Naive thymus-derived CD8-positive, alpha-beta T cell (primary cell): ENCODE measurements at regions not wholly inside any gene's neighbourhood (a gene's known extent, or its start where the extent isn't known, plus 50 kb on each side); places are given as distances from the start of the nearest gene placed in this dataset.

ENCODE experiments used
- ATAC-seq, 2 donors: fragments of 150-1000 bp; cut with Tn5 transposase in 1 of 2; sonication (Bioruptor Pico), chemical (Tn5 transposase) in 1 of 2; 1 replicate in 1 of 2; 2 replicates in 1 of 2; pipeline ENCODE4 v1.10.0; 2021; ENCODE audit warnings: mild to moderate bottlenecking in 2 of 2, moderate library complexity in 2 of 2
- POLR2A ChIA-PET: fragments of 350-600 bp; sonication (Branson Sonifier 250); formaldehyde crosslinking; loops from one replicate; lab custom pipeline; 2021; ENCODE audit warnings: antibody characterized with exemption; lab: Charles Lee
- DNase-seq, 10 donors: peaks; one replicate each; pipeline versions ENCODE4 v3.0.0 to v3.0.0-alpha.2; 2020 to 2022
- H3K27ac Mint-ChIP-seq, 10 donors: one replicate each; pipeline ENCODE4 v1.8.0; 2020 to 2022; ENCODE audit warnings: mild to moderate bottlenecking in 10 of 10, mixed read lengths in 10 of 10, moderate library complexity in 4 of 10, inconsistent platforms in 1 of 10
- H3K27me3 Mint-ChIP-seq, 5 donors: one replicate each; pipeline ENCODE4 v1.8.0; 2021 to 2022; ENCODE audit warnings: mixed read lengths in 5 of 5
- H3K36me3 Mint-ChIP-seq, 3 donors: one replicate each; pipeline ENCODE4 v1.8.0; 2020 to 2022; ENCODE audit warnings: mixed read lengths in 3 of 3, mild to moderate bottlenecking in 2 of 3, inconsistent platforms in 1 of 3
- H3K4me1 Mint-ChIP-seq, 4 donors: one replicate each; pipeline ENCODE4 v1.8.0; 2021 to 2022; ENCODE audit warnings: mixed read lengths in 4 of 4
- H3K4me3 Mint-ChIP-seq, 10 donors: one replicate each; pipeline ENCODE4 v1.8.0; 2020 to 2022; ENCODE audit warnings: mild to moderate bottlenecking in 10 of 10, mixed read lengths in 10 of 10, moderate library complexity in 6 of 10, inconsistent platforms in 1 of 10
- H3K9me3 Mint-ChIP-seq, 9 donors: one replicate each; pipeline ENCODE4 v1.8.0; 2020 to 2022; ENCODE audit warnings: mixed read lengths in 9 of 9, mild to moderate bottlenecking in 3 of 9, inconsistent platforms in 1 of 9, moderate library complexity in 1 of 9

DNA sequence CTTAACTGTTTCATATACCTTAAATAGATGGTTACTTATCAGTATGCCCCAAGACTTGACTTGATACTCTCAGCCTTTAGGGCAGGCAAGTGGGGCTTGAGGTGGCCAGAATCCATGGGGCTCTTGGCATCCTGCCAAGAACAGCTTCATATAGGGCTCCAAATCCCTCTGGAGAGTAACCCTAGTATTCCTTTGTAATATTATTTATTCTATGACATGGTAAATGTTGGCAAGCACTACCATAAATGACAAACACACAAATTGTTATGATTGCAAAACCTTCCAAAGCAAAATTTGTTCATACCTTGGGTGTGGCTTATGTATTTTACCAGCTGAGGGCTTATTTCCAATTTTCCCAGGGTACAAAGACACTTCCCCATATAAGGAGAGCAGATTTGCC, 257.4 kb upstream of the TRPC7 start:
- POLR2A ChIA-PET: no interaction called here
- Mint-ChIP-seq H3K4me3 (no peak overlapping the region), H3K4me1 (no peaks in the 10 kb centered on the region)

DNA sequence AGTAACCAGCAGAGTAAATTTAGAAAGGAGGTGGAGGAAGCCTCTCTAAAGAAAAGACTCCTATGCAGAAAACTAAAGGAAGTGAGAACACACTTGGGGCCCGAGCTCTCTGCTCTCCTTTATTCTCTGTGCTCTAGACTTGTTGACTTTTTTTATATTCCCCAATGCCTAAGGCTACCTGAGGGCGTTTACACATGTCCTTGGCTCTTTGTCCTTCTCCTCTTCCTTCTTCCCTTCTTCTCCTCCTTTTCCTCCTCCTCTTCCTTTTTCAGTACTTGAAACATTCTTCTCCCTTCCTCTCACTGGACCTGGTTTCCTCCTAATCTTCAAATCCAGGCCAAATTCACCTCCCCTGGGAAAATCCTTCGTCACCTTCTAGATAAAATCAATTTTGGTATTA, 256.4 kb upstream of the TRPC7 start:
- H3K27ac Mint-ChIP-seq: no peak overlapping the region
- DNase-seq (no peak), ATAC-seq (no peak)
- peaks cover 0 to 3% (median 0%) of the 10 kb centered on the region in 9 donors for H3K9me3 Mint-ChIP-seq
- H3K36me3 Mint-ChIP-seq: no peaks in the 10 kb centered on the region
- POLR2A ChIA-PET: no interaction called here
- no peak overlapping the region for H3K4me3 Mint-ChIP-seq
- H3K27me3 Mint-ChIP-seq: no peaks in the 10 kb centered on the region
- no peaks in the 10 kb centered on the region for H3K4me1 Mint-ChIP-seq

More for the DNA sequence above, 257.4 kb upstream of the TRPC7 start:
- no peak for ATAC-seq
- no peak for DNase-seq
- no peaks in the 10 kb centered on the region for H3K36me3 Mint-ChIP-seq
- H3K27ac Mint-ChIP-seq: no peak overlapping the region
- H3K27me3 Mint-ChIP-seq: no peaks in the 10 kb centered on the region
- peaks cover 0 to 5% (median 0%) of the 10 kb centered on the region in 9 donors for H3K9me3 Mint-ChIP-seq

DNA sequence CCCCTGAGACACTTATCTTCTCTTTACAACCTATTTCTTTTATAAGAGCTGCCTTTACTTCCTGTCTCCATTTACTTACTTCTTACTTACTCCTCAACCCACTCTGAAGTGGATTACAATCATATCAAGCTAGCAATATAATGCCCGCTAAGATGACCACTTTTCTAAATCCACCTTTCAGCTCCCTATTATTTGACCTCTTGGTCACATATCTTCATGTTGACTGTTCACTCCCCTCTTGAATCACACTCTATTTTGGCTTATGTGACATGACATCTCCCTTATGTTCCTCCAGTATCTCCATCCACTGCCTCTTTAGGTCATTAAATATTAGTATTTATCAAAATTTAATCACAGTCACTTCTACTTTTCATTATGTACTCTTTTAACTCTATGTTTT, 255.3 kb upstream of the TRPC7 start:
- POLR2A ChIA-PET: no interaction called here
- Mint-ChIP-seq H3K36me3 (no peaks in the 10 kb centered on the region), H3K27me3 (no peaks in the 10 kb centered on the region), H3K9me3 (peaks cover 0 to 3% (median 0%) of the 10 kb centered on the region in 9 donors), H3K4me3 (no peak overlapping the region), H3K4me1 (no peaks in the 10 kb centered on the region), H3K27ac (no peak overlapping the region)
- DNase-seq: no peak
- no peak for ATAC-seq

DNA sequence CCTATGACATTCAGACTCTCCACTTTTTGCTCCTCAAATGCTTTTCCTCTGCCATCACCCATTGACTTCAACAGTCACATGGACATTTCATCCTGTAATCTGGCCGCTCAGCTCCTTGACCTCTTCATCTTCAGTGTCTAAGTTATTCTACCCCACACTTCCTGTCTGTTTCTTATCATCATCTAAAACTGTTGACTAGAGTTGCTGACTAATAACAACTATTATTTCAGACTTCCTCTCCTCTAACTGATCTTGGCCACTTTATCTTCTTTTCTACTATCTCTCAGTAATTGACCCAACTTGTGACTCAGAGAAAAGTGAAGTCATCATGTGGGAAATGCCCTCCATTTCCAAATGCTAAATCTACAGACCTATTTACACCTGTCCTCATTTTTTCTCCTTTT, 254.7 kb upstream of the TRPC7 start:
- ATAC-seq (no peak), DNase-seq (no peak)
- no peak overlapping the region for H3K4me3 Mint-ChIP-seq
- H3K9me3 Mint-ChIP-seq: peaks cover 0 to 4% (median 0%) of the 10 kb centered on the region in 9 donors
- no peaks in the 10 kb centered on the region for H3K27me3 Mint-ChIP-seq
- H3K36me3 Mint-ChIP-seq: no peaks in the 10 kb centered on the region
- POLR2A ChIA-PET: no interaction called here
- no peaks in the 10 kb centered on the region for H3K4me1 Mint-ChIP-seq
- no peak overlapping the region for H3K27ac Mint-ChIP-seq

DNA sequence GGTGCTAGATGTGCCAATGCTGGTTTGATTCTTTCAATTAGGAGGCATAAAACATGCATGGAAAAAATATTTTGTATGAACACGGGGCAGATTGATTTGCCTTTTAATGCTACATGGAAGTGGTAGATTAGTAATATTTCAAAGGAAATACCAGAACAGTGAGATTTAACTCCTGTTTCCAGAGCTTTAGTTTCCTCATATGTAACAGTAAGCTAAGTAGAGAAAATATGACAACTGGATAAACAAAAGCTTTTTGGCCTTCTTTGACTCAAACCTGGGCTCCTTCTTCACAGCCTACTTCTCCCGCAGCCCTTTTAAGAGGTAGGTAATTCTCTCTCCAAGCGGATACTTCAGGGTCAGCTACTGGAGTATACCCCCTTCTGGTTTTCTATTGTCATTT, 254.2 kb upstream of the TRPC7 start:
- Mint-ChIP-seq H3K9me3 (peaks cover 0 to 4% (median 0%) of the 10 kb centered on the region in 9 donors), H3K36me3 (no peaks in the 10 kb centered on the region), H3K4me1 (no peaks in the 10 kb centered on the region), H3K4me3 (no peak overlapping the region), H3K27me3 (no peaks in the 10 kb centered on the region), H3K27ac (no peak overlapping the region)
- DNase-seq (no peak), ATAC-seq (no peak)
- POLR2A ChIA-PET: no interaction called here

DNA sequence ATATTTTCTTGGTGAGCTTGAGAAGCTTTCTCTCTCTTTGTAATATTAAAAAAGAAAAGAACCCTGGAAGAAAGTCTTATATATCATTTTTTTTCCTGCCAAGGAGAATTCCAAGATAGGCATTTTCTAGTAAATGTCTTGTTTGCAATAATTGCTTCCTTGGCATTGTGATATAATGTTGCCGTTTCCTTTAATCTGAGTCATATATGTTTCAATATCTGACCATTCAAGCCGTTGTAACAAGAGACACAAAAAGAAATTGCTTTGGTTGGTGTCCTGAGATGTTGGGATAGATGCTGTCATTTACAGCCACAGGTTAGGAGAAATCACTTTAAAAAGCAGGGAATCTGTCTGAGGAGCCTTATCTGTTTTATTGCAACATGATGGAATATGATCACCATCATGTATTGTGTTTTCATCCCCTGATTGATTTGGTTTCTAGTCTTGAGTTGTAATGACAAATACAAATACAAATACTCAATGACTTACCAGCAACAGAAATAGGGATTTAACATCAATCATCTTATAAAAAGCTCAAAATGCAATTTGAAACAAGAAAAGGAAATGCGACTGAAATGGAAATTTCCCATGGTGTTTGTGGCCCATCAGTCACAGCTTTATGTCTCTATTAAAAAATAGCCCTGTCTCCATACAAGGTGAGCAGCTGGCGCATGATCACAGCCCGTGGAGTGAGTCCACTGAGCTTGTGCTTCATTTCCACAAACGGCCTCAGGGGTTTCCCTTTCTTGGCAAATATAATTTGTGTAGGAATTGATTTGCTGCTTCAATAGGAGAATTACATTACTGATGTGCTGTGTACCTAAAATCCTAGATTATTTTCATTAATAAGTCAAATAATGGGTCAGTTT, 250.1 kb upstream of the TRPC7 start:
- DNase-seq: no peak
- no peak for ATAC-seq
- Mint-ChIP-seq H3K36me3 (no peaks in the 10 kb centered on the region), H3K27ac (no peak overlapping the region), H3K9me3 (peaks cover 0 to 19% (median 3%) of the 10 kb centered on the region in 9 donors), H3K4me1 (no peaks in the 10 kb centered on the region), H3K27me3 (no peaks in the 10 kb centered on the region), H3K4me3 (no peak overlapping the region)
- POLR2A ChIA-PET: no interaction called here

DNA sequence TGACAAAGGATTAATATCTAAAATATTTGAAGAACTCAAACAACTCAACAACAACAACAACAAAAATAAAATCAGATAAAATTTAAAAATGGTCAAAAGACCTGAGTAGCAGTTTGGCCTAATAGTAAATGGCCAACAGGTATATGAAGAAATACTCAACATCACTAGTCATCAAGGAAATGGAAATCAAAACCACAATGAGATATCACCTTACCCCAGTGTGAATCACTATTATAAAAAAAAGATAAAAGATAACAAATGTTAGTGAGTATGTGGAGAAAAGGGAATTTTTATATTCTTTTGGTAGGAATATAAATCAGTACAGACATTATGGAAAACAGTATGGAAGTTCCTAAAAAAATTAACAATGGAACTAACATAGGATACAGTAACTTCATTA, 247.9 kb upstream of the TRPC7 start:
- Mint-ChIP-seq H3K36me3 (no peaks in the 10 kb centered on the region), H3K27ac (no peak overlapping the region), H3K4me1 (no peaks in the 10 kb centered on the region), H3K9me3 (peaks cover 0 to 33% (median 8%) of the 10 kb centered on the region in 9 donors), H3K4me3 (no peak overlapping the region), H3K27me3 (no peaks in the 10 kb centered on the region)
- DNase-seq (no peak), ATAC-seq (no peak)
- POLR2A ChIA-PET: no interaction called here

DNA sequence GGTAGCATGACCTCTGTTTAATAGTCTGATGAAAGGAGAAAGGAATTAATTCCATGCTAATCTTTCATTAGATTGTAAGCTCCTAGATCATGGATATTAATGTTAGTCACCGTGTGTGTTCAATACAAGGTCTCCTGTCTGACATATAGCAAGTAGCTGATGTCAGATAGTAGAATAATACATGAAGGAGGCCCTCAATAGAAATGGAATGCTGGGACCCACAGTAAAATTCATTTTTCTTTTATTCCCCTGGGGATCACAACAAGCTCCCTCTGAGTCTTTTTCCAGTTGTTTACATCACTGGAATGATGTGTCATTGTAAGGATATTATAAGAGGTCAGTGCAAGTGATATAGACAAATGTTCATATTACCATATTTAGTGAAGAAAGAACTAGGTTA, 240.3 kb upstream of the TRPC7 start:
- H3K27me3 Mint-ChIP-seq: no peaks in the 10 kb centered on the region
- H3K36me3 Mint-ChIP-seq: no peaks in the 10 kb centered on the region

DNA sequence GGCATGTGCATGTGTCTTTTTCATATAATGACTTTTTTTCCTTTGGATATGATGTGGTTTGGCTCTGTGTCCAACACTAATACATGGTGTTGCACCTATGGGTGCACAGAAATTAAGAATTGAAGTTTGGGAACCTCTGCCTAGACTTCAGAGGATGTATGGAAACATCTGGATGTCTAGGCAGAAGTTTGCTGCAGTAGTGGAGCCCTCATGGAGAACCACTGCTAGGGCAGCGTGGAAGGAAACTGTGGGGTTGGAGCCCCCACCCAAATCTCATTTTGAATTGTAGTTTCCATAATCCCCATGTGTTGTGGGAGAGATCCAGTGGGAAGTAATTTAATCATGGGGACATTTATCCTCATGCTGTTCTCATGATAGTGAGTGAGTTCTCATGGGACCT, 235.0 kb upstream of the TRPC7 start:
- Mint-ChIP-seq H3K9me3 (peaks cover 9 to 47% (median 26%) of the 10 kb centered on the region in 9 donors), H3K4me3 (no peak overlapping the region), H3K4me1 (no peaks in the 10 kb centered on the region), H3K36me3 (no peaks in the 10 kb centered on the region), H3K27me3 (peaks cover 0 to 3% (median 0%) of the 10 kb centered on the region in 5 donors), H3K27ac (no peak overlapping the region)
- ATAC-seq: no peak
- POLR2A ChIA-PET: no interaction called here
- no peak for DNase-seq

More for the DNA sequence above, 240.3 kb upstream of the TRPC7 start:
- POLR2A ChIA-PET: no interaction called here
- DNase-seq (no peak), ATAC-seq (no peak)
- H3K4me1 Mint-ChIP-seq: no peaks in the 10 kb centered on the region
- H3K4me3 Mint-ChIP-seq: no peak overlapping the region
- peaks cover 8 to 46% (median 30%) of the 10 kb centered on the region in 9 donors for H3K9me3 Mint-ChIP-seq
- no peak overlapping the region for H3K27ac Mint-ChIP-seq

DNA sequence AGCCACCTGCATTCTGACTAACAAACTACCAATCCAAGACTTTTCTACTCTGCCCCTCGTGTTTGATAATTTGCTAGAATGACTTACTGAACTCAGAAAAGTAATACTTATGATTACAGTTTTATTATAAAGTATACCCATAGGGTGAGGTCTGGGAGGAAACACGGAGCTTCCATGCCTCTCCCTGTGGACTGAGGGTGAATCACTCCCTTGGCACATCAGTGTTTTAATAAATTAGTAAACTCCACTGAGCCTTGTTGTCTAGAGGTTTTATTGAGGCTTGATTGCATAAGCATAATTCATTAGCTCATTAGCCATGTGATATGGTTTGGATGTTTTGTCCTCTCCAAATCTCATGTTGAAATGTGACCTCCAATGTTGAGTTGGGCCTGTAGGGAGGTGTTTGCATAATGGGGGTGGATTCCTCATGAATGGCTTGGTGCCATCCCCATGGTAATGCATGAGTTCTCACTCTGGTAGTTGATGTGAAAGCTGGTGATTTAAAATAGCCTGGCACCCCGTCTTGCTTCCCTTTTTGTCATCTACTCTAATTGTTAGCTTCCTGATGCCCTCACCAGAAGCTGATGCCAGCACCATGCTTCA, 233.6 kb upstream of the TRPC7 start:
- Mint-ChIP-seq H3K4me3 (no peak overlapping the region), H3K36me3 (no peaks in the 10 kb centered on the region), H3K27me3 (peaks cover 0 to 3% (median 0%) of the 10 kb centered on the region in 5 donors), H3K9me3 (peaks cover 9 to 47% (median 25%) of the 10 kb centered on the region in 9 donors), H3K27ac (no peak overlapping the region), H3K4me1 (no peaks in the 10 kb centered on the region)
- ATAC-seq (no peak), DNase-seq (no peak)
- POLR2A ChIA-PET: no interaction called here

DNA sequence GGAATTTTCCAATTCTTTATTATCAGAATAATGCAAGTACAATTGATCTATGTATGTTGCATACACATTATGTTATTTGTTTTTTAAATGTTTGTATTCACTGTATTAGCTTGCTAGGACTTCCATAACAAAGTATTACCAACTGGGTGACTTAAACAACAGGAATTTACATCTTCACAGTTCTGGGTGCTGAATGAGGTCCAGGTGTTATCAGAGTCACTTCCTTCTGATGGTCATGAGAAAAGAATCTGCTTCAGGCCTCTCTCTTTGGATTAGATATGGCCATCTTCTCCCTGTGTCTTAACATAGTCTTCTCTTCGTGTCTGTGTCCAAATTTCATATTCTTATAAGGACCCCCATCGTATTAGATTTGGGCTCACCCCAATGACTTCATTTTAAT, 229.1 kb upstream of the TRPC7 start:
- DNase-seq (no peak), ATAC-seq (no peak)
- Mint-ChIP-seq H3K27me3 (peaks cover 0 to 3% (median 0%) of the 10 kb centered on the region in 5 donors), H3K4me1 (no peaks in the 10 kb centered on the region), H3K9me3 (peaks cover 4 to 14% (median 5%) of the 10 kb centered on the region in 9 donors), H3K36me3 (no peaks in the 10 kb centered on the region), H3K27ac (no peak overlapping the region), H3K4me3 (no peak overlapping the region)
- POLR2A ChIA-PET: no interaction called here

DNA sequence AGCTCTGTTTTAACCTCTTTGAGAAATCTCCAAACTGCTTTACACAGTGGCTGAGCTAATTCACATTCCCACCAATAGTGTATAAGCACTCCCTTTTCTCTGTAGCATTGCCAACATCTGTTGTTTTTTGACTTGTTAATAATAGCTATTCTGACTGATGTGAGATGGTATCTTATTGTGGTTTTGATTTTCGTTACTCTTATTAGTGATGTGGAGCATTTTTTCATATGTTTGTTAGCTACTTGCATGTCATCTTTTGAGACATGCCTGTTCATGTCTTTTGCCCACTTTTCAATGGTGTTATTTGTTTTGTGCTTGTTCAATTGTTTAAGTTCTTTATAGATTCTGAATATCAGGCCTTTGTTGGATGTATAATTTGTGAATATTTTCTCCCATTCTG, 225.2 kb upstream of the TRPC7 start:
- DNase-seq: no peak
- POLR2A ChIA-PET: no interaction called here
- H3K9me3 Mint-ChIP-seq: peaks cover 0 to 14% (median 6%) of the 10 kb centered on the region in 9 donors
- no peak overlapping the region for H3K4me3 Mint-ChIP-seq
- no peaks in the 10 kb centered on the region for H3K27me3 Mint-ChIP-seq
- no peak overlapping the region for H3K27ac Mint-ChIP-seq
- ATAC-seq: no peak
- no peaks in the 10 kb centered on the region for H3K36me3 Mint-ChIP-seq
- H3K4me1 Mint-ChIP-seq: no peaks in the 10 kb centered on the region

DNA sequence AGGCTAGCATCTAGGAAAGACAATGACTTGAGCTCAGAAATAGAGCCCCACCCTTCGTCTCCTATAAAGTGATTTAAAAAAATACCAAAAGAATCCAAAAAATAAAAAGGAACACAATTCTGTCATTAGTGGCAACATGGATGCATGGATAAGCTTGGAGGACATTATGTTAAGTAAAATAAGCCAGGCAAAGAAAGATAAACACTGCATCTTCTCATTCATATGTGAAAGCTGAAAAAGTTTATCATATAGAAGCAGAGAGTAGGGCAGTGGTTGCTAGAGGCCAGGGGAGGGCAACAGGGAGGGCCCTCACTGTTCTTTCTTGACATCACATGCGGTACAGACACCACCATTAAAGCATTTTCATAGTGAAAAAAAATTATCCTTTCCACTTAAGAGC, 220.9 kb upstream of the TRPC7 start:
- peaks cover 0 to 1% (median 0%) of the 10 kb centered on the region in 5 donors for H3K27me3 Mint-ChIP-seq
- no peak overlapping the region for H3K4me3 Mint-ChIP-seq
- ATAC-seq (no peak), DNase-seq (no peak)
- H3K27ac Mint-ChIP-seq: no peak overlapping the region
- H3K9me3 Mint-ChIP-seq: peaks cover 0 to 26% (median 6%) of the 10 kb centered on the region in 9 donors
- H3K36me3 Mint-ChIP-seq: no peaks in the 10 kb centered on the region
- POLR2A ChIA-PET: no interaction called here
- H3K4me1 Mint-ChIP-seq: no peaks in the 10 kb centered on the region
